ENCODE measurements at regions not wholly inside any gene's neighbourhood (a gene's known extent, or its start where the extent isn't known, plus 50 kb on each side); places are given as distances from the start of the nearest gene placed in this dataset.

- no peak for TF ChIP-seq ZBTB33 (IDR thresholded peaks at IDR 0.05; ENCODE audit: extremely low read depth, insufficient replicate concordance, low read length)
- TF ChIP-seq RAD21 (IDR thresholded peaks at IDR 0.05; ENCODE audit: low read depth): no peak
- TF ChIP-seq ATF3 (IDR thresholded peaks at IDR 0.05): no peak
Measured at GRCh38 chr5:67910546-67910945, 305.0 kb upstream of the PIK3R1 start (continued).

- no peak for DNase-seq (ENCODE audit: low read depth, low spot score)
- no peak overlapping the region for H3K4me3 ChIP-seq (replicated peaks in 1 of 2; ENCODE audit: low read depth in 1 of 2, low read length in 2 of 2)
- no TSS peak for BruUV-seq (replicated peaks)
- ChIA-PET CTCF (no interaction called here), RAD21 (ENCODE audit: low non-redundant PET in 1 of 2, low total read pairs in 2 of 2, uncharacterized antibody in 2 of 2, unreplicated experiment in 2 of 2) (no interaction called here), POLR2A (no interaction called here)
- H3K9ac ChIP-seq (ENCODE audit: low read length): no peak overlapping the region
- H3K36me3 ChIP-seq (ENCODE audit: control insufficient read depth in 1 of 2, insufficient read depth in 2 of 2, low read length in 2 of 2): no peaks in the 10 kb centered on the region
- H4K20me1 ChIP-seq (ENCODE audit: insufficient read depth): no peaks in the 10 kb centered on the region
- no peak overlapping the region for H3K4me2 ChIP-seq (ENCODE audit: low read length)
- ATAC-seq: no peak
- no peaks in the 10 kb centered on the region for H3K27me3 ChIP-seq (ENCODE audit: insufficient read depth, low read length)
- H3K9me2 ChIP-seq (ENCODE audit: insufficient read depth): no peaks in the 10 kb centered on the region
- no peaks in the 10 kb centered on the region for H3K4me1 ChIP-seq (ENCODE audit: control insufficient read depth in 1 of 2, insufficient read depth in 2 of 2, low read length in 2 of 2)
- H3K9me3 ChIP-seq (ENCODE audit: control insufficient read depth in 1 of 2, insufficient read depth in 1 of 2, low read depth in 1 of 2, low read length in 2 of 2): no peaks in the 10 kb centered on the region
- no peak overlapping the region for H3K27ac ChIP-seq (ENCODE audit: low read depth, low read length)
- no peak for TF ChIP-seq RAD21 (IDR thresholded peaks at IDR 0.05; ENCODE audit: low read depth)
- TF ChIP-seq POLR2AphosphoS5 (IDR thresholded peaks at IDR 0.05; ENCODE audit: low read depth, low read length): no peak
- no peak for TF ChIP-seq ZBTB33 (IDR thresholded peaks at IDR 0.05; ENCODE audit: extremely low read depth, insufficient replicate concordance, low read length)
- TF ChIP-seq EGR1 (IDR thresholded peaks at IDR 0.05; ENCODE audit: low read depth): no peak
- TF ChIP-seq TCF7L2 (IDR thresholded peaks at IDR 0.05; ENCODE audit: borderline replicate concordance, extremely low read depth, insufficient read depth, insufficient read length): no peak
- no peak for TF ChIP-seq ATF3 (IDR thresholded peaks at IDR 0.05)
- TF ChIP-seq MAX (IDR thresholded peaks at IDR 0.05): no peak
- TF ChIP-seq YY1 (IDR thresholded peaks at IDR 0.05; ENCODE audit: extremely low read depth, insufficient replicate concordance, low read depth, low read length): no peak
- no peak for TF ChIP-seq SP1 (IDR thresholded peaks at IDR 0.05; ENCODE audit: low read depth)
- no peak overlapping the region for H2AFZ ChIP-seq (ENCODE audit: low read depth, low read length, poor library complexity, severe bottlenecking)
- H3K79me2 ChIP-seq (ENCODE audit: insufficient read depth, low read length): no peaks in the 10 kb centered on the region
- intact Hi-C loops (cut with micrococcal nuclease): no loop called here
Measured at GRCh38 chr5:67908126-67908765, 307.3 kb upstream of the PIK3R1 start.
